ENCODE measurements at regions not wholly inside any gene's neighbourhood (a gene's known extent, or its start where the extent isn't known, plus 50 kb on each side); places are given as distances from the start of the nearest gene placed in this dataset.

- Histone ChIP-seq H3K4me3 (no peak overlapping the region), H3K36me3 (no peaks in the 10 kb centered on the region), H3K27ac (peak overlapping the region in 3 of 5 donors; percentile 26 to 55 (median 45)), H3K4me1 (peaks cover 12 to 24% (median 16%) of the 10 kb centered on the region in 4 donors), H3K27me3 (no peaks in the 10 kb centered on the region), H3K9me3 (peaks cover 5 to 9% (median 6%) of the 10 kb centered on the region in 4 donors)
- intact Hi-C loops (cut with DNase I; ENCODE audit: low total_unique reads): no loop called here
- DNase-seq: peak in 1 of 2 donors; percentile 89
- WGBS, 5 donors: 31 to 56% (median 47%) methylated on average over 17 to 19 of the region's 19 CpGs
- TF ChIP-seq, protein P1, sequence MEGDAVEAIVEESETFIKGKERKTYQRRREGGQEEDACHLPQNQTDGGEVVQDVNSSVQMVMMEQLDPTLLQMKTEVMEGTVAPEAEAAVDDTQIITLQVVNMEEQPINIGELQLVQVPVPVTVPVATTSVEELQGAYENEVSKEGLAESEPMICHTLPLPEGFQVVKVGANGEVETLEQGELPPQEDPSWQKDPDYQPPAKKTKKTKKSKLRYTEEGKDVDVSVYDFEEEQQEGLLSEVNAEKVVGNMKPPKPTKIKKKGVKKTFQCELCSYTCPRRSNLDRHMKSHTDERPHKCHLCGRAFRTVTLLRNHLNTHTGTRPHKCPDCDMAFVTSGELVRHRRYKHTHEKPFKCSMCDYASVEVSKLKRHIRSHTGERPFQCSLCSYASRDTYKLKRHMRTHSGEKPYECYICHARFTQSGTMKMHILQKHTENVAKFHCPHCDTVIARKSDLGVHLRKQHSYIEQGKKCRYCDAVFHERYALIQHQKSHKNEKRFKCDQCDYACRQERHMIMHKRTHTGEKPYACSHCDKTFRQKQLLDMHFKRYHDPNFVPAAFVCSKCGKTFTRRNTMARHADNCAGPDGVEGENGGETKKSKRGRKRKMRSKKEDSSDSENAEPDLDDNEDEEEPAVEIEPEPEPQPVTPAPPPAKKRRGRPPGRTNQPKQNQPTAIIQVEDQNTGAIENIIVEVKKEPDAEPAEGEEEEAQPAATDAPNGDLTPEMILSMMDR (IDR thresholded peaks at IDR 0.05): no peak
- TF ChIP-seq EP300 (IDR thresholded peaks at IDR 0.05) (no peak), POLR2AphosphoS5 (IDR thresholded peaks at IDR 0.05) (no peak), POLR2A (IDR thresholded peaks at IDR 0.05) (no peak)
These were observed 365.5 kb downstream of the MN1 start for GRCh38 chr22:27435844-27436576.

GRCh38 chr22:27436591-27436990, 365.0 kb downstream of the MN1 start:
- Histone ChIP-seq H3K27ac (peak overlapping the region in 3 of 5 donors; percentile 8 to 55 (median 16)), H3K9me3 (peaks cover 5 to 6% (median 6%) of the 10 kb centered on the region in 4 donors), H3K27me3 (no peaks in the 10 kb centered on the region), H3K36me3 (no peaks in the 10 kb centered on the region), H3K4me1 (peaks cover 12 to 24% (median 16%) of the 10 kb centered on the region in 4 donors), H3K4me3 (no peak overlapping the region)
- 76 to 97% (median 92%) methylated on average over 6 to 7 of the region's 7 CpGs for WGBS, 5 donors
- TF ChIP-seq POLR2AphosphoS5 (IDR thresholded peaks at IDR 0.05): no peak
- TF ChIP-seq POLR2A (IDR thresholded peaks at IDR 0.05): no peak
- no peak for TF ChIP-seq EP300 (IDR thresholded peaks at IDR 0.05)
- TF ChIP-seq, protein P1 (IDR thresholded peaks at IDR 0.05): no peak
- DNase-seq: no peak
- intact Hi-C loops (cut with DNase I; ENCODE audit: low total_unique reads): no loop called here

GRCh38 chr22:27437570-27437969, 364.0 kb downstream of the MN1 start:
- intact Hi-C loops (cut with DNase I; ENCODE audit: low total_unique reads): no loop called here
- no peak for DNase-seq
- no peaks in the 10 kb centered on the region for H3K27me3 ChIP-seq
- H3K4me3 ChIP-seq: no peak overlapping the region
- WGBS, 5 donors: 79 to 95% (median 90%) methylated on average over 4 of the region's 4 CpGs
- H3K36me3 ChIP-seq: no peaks in the 10 kb centered on the region
- peaks cover 12 to 24% (median 16%) of the 10 kb centered on the region in 4 donors for H3K4me1 ChIP-seq
- no peak for TF ChIP-seq POLR2A (IDR thresholded peaks at IDR 0.05)
- TF ChIP-seq, protein P1 (IDR thresholded peaks at IDR 0.05): no peak
- peak overlapping the region in 3 of 5 donors; percentile 30 to 74 (median 63) for H3K27ac ChIP-seq
- H3K9me3 ChIP-seq: no peaks in the 10 kb centered on the region

DNA sequence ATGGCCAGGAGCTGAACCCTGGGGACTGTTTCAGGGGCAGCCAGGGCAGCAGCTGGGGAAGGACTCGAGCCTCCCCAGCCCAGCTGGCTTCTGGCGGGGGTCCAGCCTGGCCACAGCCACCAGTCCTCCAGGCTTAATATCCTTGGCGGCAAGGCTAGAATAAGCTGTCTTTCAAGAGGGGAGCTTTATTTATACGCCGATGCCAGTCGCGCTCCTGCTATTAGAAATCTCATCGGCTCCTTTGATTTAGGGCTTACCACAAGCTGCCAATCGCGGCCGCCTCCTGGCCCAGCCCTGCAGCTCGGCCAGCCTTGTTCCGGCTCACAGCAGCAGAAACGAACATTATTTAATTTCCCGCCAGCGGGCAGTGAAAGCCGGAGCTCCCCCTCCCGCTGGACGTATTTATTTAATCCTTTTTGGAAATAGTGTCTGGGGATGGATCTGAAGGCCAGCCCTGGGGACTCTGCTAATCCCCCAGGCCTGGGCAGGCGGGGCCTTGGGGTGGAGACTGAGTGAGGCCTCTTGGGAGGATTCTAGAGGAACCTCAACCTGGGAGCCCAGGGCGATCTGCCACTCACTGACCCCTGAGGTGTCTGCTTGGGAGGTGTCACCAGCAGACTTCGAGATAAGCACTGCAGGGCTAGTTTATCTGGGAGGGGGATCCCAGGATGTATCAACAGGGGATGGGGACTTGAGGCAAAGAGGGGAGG, 363.1 kb downstream of the MN1 start:
- H3K27me3 ChIP-seq: no peaks in the 10 kb centered on the region
- peak overlapping the region in 1 of 4 donors; percentile 17 for H3K4me3 ChIP-seq
- H3K27ac ChIP-seq: peak overlapping the region in 3 of 5 donors; percentile 30 to 74 (median 63)
- H3K9me3 ChIP-seq: no peaks in the 10 kb centered on the region
- no peaks in the 10 kb centered on the region for H3K36me3 ChIP-seq
- intact Hi-C loops (cut with DNase I; ENCODE audit: low total_unique reads): no loop called here
- 1 to 13% (median 10%) methylated on average over 21 to 22 of the region's 22 CpGs for WGBS, 5 donors
- TF ChIP-seq POLR2A (IDR thresholded peaks at IDR 0.05) (no peak), POLR2AphosphoS5 (IDR thresholded peaks at IDR 0.05) (no peak), EP300 (IDR thresholded peaks at IDR 0.05) (no peak)
- TF ChIP-seq, protein P1 (IDR thresholded peaks at IDR 0.05): no peak
- DNase-seq: peak; percentile 73 to 85
- H3K4me1 ChIP-seq: peaks cover 12 to 21% (median 16%) of the 10 kb centered on the region in 4 donors

All from stomach (tissue), 8 donors.